ENCODE measurements at regions not wholly inside any gene's neighbourhood (a gene's known extent, or its start where the extent isn't known, plus 50 kb on each side); places are given as distances from the start of the nearest gene placed in this dataset.

GRCh38 chr3:181569356-181569940, 142.3 kb upstream of the SOX2 start:
- Mint-ChIP-seq H3K27me3 (no peaks in the 10 kb centered on the region), H3K9me3 (peaks cover 2% of the 10 kb centered on the region)
- POLR2A ChIA-PET = no interaction called here

DNA sequence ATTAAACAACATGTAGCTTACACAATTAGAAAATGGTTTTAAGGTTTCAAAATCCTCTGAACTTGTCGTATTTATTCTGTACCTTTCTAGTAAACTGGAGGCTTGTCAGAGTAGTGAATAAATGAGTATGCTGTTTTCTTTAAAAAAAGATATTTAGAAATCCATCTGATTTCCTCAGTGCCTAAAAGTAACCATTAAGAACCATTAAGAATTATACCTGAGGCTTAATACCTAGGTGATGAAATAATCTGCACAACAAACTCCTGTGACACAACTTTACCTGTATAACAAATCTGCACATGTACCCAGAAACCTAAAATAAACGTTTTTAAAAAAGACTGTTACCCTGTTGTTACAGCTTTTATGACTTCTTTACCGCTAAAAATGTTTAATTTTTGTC, 143.0 kb upstream of the SOX2 start:
- Mint-ChIP-seq H3K27me3 (no peaks in the 10 kb centered on the region), H3K4me3 (no peak overlapping the region), H3K36me3 (ENCODE audit: low read depth) (no peaks in the 10 kb centered on the region), H3K9me3 (peaks cover 2% of the 10 kb centered on the region), H3K27ac (no peak overlapping the region), H3K4me1 (ENCODE audit: low read depth) (no peaks in the 10 kb centered on the region)
- intact Hi-C loops (cut with micrococcal nuclease) = no loop called here
- POLR2A ChIA-PET = interaction anchor here (0.6 kb wide), 1 partner anchor 308 kb away, joined by 4 read pairs; no protein-coding TSS in a partner anchor
- TF ChIP-seq, protein P1, sequence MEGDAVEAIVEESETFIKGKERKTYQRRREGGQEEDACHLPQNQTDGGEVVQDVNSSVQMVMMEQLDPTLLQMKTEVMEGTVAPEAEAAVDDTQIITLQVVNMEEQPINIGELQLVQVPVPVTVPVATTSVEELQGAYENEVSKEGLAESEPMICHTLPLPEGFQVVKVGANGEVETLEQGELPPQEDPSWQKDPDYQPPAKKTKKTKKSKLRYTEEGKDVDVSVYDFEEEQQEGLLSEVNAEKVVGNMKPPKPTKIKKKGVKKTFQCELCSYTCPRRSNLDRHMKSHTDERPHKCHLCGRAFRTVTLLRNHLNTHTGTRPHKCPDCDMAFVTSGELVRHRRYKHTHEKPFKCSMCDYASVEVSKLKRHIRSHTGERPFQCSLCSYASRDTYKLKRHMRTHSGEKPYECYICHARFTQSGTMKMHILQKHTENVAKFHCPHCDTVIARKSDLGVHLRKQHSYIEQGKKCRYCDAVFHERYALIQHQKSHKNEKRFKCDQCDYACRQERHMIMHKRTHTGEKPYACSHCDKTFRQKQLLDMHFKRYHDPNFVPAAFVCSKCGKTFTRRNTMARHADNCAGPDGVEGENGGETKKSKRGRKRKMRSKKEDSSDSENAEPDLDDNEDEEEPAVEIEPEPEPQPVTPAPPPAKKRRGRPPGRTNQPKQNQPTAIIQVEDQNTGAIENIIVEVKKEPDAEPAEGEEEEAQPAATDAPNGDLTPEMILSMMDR (IDR thresholded peaks at IDR 0.05) = no peak
- ATAC-seq = no peak
- CTCF ChIA-PET = no interaction called here
- DNase-seq = no peak

More at GRCh38 chr3:181569356-181569940, 142.3 kb upstream of the SOX2 start:
- TF ChIP-seq, protein P1 (IDR thresholded peaks at IDR 0.05) = no peak
- Mint-ChIP-seq H3K27ac (no peak overlapping the region), H3K4me1 (ENCODE audit: low read depth) (no peaks in the 10 kb centered on the region), H3K4me3 (no peak overlapping the region), H3K36me3 (ENCODE audit: low read depth) (no peaks in the 10 kb centered on the region)
- CTCF ChIA-PET = no interaction called here
- intact Hi-C loops (cut with micrococcal nuclease) = no loop called here
- no peak for ATAC-seq
- DNase-seq = no peak

DNA sequence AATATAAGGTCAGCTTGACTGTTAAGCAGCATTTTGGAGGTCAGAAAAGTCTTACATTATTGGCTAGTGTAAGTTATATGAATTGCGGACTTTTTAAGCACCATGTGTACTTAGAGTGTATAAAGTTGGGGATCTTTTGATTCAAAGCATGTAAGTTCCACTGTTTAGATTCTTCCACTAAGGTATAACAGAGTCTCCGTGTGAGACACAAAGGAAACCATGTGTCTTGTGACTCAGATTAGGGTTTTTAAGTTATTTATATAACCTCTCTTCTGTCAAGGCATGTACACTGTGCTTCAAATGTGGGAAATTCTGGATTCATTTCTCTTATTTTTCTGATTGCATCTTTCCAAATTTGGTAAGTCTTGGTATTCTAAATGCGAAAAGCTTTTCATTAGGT, 143.5 kb upstream of the SOX2 start:
- no peaks in the 10 kb centered on the region for H3K27me3 Mint-ChIP-seq
- POLR2A ChIA-PET = interaction anchor here (0.6 kb wide), 1 partner anchor 309 kb away, joined by 4 read pairs; no protein-coding TSS in a partner anchor
- no peak overlapping the region for H3K4me3 Mint-ChIP-seq
- intact Hi-C loops (cut with micrococcal nuclease) = no loop called here
- CTCF ChIA-PET = no interaction called here
- TF ChIP-seq, protein P1 (IDR thresholded peaks at IDR 0.05) = no peak
- H3K4me1 Mint-ChIP-seq (ENCODE audit: low read depth) = no peaks in the 10 kb centered on the region
- DNase-seq (no peak), ATAC-seq (no peak)
- H3K27ac Mint-ChIP-seq = no peak overlapping the region
- peaks cover 2% of the 10 kb centered on the region for H3K9me3 Mint-ChIP-seq
- H3K36me3 Mint-ChIP-seq (ENCODE audit: low read depth) = no peaks in the 10 kb centered on the region

DNA sequence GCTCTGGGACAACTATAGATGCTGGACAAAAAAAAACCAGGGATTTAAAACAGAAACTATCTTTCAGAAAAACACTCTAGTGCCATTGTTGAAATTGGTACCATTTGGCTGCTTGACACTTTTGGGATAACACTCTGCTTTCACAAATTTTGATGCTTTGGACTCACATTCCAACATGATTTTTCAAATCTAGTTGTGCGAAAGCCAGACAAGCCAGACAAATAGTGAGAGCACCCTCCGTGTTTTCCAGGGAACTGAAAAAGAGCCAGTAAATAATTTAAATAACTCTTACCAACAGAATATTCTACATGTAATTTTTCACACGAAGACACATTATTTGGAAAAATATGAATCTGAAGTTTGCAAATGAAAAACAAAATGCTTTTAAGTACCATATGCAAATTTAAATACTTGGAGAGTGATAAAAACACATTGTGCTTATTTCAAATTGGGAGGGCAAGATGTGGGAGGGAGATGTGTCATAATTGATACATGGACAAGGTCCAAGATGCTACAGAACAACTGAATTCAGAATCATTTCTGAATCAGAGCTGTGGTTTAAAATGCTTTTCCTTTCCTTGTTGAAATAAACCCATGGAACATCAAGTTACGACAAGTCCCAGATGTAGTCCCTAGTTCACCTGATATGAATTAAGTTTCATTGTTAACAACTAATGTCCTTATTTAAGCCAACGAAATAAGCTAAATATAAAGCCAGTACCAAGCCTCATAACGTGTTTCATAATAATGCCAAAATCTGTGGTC, 144.2 kb upstream of the SOX2 start:
- Mint-ChIP-seq H3K4me3 (no peak overlapping the region), H3K9me3 (peaks cover 2% of the 10 kb centered on the region), H3K27me3 (no peaks in the 10 kb centered on the region), H3K36me3 (ENCODE audit: low read depth) (no peaks in the 10 kb centered on the region), H3K27ac (no peak overlapping the region), H3K4me1 (ENCODE audit: low read depth) (no peaks in the 10 kb centered on the region)
- ChIA-PET POLR2A (no interaction called here), CTCF (no interaction called here)
- TF ChIP-seq, protein P1 (IDR thresholded peaks at IDR 0.05) = no peak
- ATAC-seq = no peak
- intact Hi-C loops (cut with micrococcal nuclease) = no loop called here
- DNase-seq = no peak

DNA sequence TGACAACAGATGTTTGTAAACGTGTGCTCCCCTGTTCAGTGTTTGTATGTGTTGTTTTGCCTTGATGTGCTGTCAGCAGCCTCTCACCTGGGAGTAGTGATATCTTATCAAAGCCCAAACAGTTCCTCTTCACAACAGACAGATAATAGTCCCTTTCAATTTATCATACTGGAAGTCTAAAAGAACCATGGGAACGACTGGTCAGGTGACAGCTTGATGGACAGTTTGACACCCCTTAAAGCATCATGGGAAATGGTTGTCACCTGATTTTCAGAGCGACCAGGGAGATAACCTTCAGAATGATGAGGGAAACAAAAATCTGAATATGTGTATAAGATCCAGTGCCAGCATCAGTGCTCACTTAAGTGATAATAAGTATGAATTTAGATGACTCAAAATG, 146.3 kb upstream of the SOX2 start:
- Mint-ChIP-seq H3K9me3 (peaks cover 2% of the 10 kb centered on the region), H3K27ac (no peak overlapping the region), H3K27me3 (no peaks in the 10 kb centered on the region), H3K36me3 (ENCODE audit: low read depth) (no peaks in the 10 kb centered on the region), H3K4me3 (no peak overlapping the region), H3K4me1 (ENCODE audit: low read depth) (no peaks in the 10 kb centered on the region)
- DNase-seq (no peak), ATAC-seq (no peak)
- POLR2A ChIA-PET = no interaction called here
- intact Hi-C loops (cut with micrococcal nuclease) = no loop called here
- CTCF ChIA-PET = no interaction called here
- TF ChIP-seq, protein P1 (IDR thresholded peaks at IDR 0.05) = no peak

Measured in activated CD8-positive, alpha-beta T cell treated with anti-CD3 and anti-CD28 coated beads for 36 hours (primary cell).